ENCODE measurements at regions not wholly inside any gene's neighbourhood (a gene's known extent, or its start where the extent isn't known, plus 50 kb on each side); places are given as distances from the start of the nearest gene placed in this dataset.

DNA sequence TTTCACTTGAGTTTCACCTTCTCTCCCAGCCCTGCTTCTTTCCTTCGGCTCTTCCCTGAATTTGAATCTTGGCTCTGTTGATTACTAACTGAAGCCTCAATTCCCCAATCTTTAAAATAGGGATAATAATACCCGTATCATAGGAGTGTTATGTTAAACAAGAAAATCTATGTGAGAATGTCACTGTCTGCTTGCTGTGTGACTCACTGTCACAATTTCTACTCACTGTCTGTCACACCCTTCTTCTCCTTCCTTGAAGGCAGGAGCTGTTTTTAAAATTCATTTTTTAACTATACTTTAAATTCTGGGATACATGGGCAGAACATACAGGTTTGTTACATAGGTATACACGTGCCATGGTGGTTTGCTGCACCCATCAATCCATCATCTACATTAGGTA lies 141.6 kb upstream of the CXCR4 start:
- H3K4me3 ChIP-seq, result no peak overlapping the region
- no peak overlapping the region for H2AFZ ChIP-seq (ENCODE audit: control insufficient read depth, low read depth, low read length)
- POLR2A ChIA-PET, result no interaction called here
- WGBS (ENCODE audit: insufficient coverage, insufficient replicate concordance, low lambda C conversion rate, missing lambda C conversion rate), result 67% methylated on average over 3 of the region's 3 CpGs
- H3K4me1 ChIP-seq (ENCODE audit: control insufficient read depth, insufficient read depth, low read length), result peaks cover 5% of the 10 kb centered on the region; the same call in 1 of the 2 replicates
- H3K36me3 ChIP-seq (ENCODE audit: control insufficient read depth in 2 of 2, insufficient read depth in 2 of 2, low read length in 1 of 2), result no peaks in the 10 kb centered on the region
- FAIRE-seq, result no peak
- no peak overlapping the region for H3K4me2 ChIP-seq (ENCODE audit: control insufficient read depth, insufficient read depth)
- DNase-seq (ENCODE audit: low read depth, low spot score), result no peak
- in situ Hi-C loops (cut with MboI), result no loop called here
- SMC1A ChIA-PET (ENCODE audit: uncharacterized antibody, unreplicated experiment), result interaction anchor here (1.4 to 8.0 kb wide), 7 partner anchors 13 to 117 kb away, joined by 5 to 166 read pairs (median 65); no protein-coding TSS in a partner anchor
- CTCF ChIA-PET, result interaction anchor here (1.6 kb wide), 1 partner anchor 8 kb away, joined by 7 read pairs; no protein-coding TSS in a partner anchor
- intact Hi-C loops (cut with micrococcal nuclease; ENCODE audit: unreplicated experiment), result loop anchor here (5.0 to 10.0 kb wide), 2 partner anchors 68 to 205 kb away; no protein-coding TSS in a partner anchor
- TF ChIP-seq, protein P1, sequence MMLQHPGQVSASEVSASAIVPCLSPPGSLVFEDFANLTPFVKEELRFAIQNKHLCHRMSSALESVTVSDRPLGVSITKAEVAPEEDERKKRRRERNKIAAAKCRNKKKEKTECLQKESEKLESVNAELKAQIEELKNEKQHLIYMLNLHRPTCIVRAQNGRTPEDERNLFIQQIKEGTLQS (IDR thresholded peaks at IDR 0.05; ENCODE audit: borderline replicate concordance, extremely low read depth, low read depth, low read length), result no peak
- TF ChIP-seq PML (IDR thresholded peaks at IDR 0.05; ENCODE audit: low read length), result no peak
- no peak for TF ChIP-seq SREBF1 (IDR thresholded peaks at IDR 0.05; ENCODE audit: low read length)
- TF ChIP-seq TBL1XR1 (IDR thresholded peaks at IDR 0.05; ENCODE audit: low read depth, low read length), result no peak
- TF ChIP-seq TARDBP (IDR thresholded peaks at IDR 0.05; ENCODE audit: borderline replicate concordance), result no peak
- TF ChIP-seq SIX5 (IDR thresholded peaks at IDR 0.05; ENCODE audit: low read depth, low read length, severe bottlenecking), result no peak
- no peak for TF ChIP-seq JUNB (IDR thresholded peaks at IDR 0.05)
- no peak for TF ChIP-seq RBBP5 (conservative IDR thresholded peaks at IDR 0.05)
- TF ChIP-seq RAD51 (IDR thresholded peaks at IDR 0.05), result no peak
- no peak for TF ChIP-seq SIN3A (IDR thresholded peaks at IDR 0.05; ENCODE audit: low read depth, low read length)
- RAD21 ChIA-PET (ENCODE audit: unreplicated experiment), result interaction anchor here (0.7 to 1.3 kb wide), 3 partner anchors 13 to 49 kb away, joined by 3 to 4 read pairs (median 3); no protein-coding TSS in a partner anchor
- no peaks in the 10 kb centered on the region for H3K79me2 ChIP-seq (ENCODE audit: control insufficient read depth, insufficient read depth, low read length)
- no TSS peak for BruUV-seq (replicated peaks)
- no peak overlapping the region for H3K27ac ChIP-seq (ENCODE audit: control insufficient read depth, insufficient read depth)
- no peaks in the 10 kb centered on the region for H3K9me3 ChIP-seq (replicated peaks; ENCODE audit: control insufficient read depth, insufficient read depth, low read length)
- H3K27me3 ChIP-seq (replicated peaks in 1 of 2; ENCODE audit: control insufficient read depth in 2 of 2, insufficient read depth in 2 of 2, low read length in 1 of 2), result no peaks in the 10 kb centered on the region; a peak in 1 of 4 replicates
- no peaks in the 10 kb centered on the region for H4K20me1 ChIP-seq (ENCODE audit: control insufficient read depth, insufficient read depth)
- no peak overlapping the region for H3K9ac ChIP-seq (ENCODE audit: control insufficient read depth, insufficient read depth, low read length)
- no peak for ATAC-seq

All from GM12878 (cell line).